Peyer's patch (tissue), 4 donors: ENCODE measurements at regions not wholly inside any gene's neighbourhood (a gene's known extent, or its start where the extent isn't known, plus 50 kb on each side); places are given as distances from the start of the nearest gene placed in this dataset.

Source experiments
- POLR2A ChIP-seq, 2 donors: fragments of 450-650 bp; IDR thresholded peaks; one replicate each; pipeline ENCODE4 v1.5.1; 2017; ENCODE audit warnings: antibody characterized with exemption in 2 of 2, mild to moderate bottlenecking in 2 of 2, moderate library complexity in 2 of 2
- TF ChIP-seq, protein P1 (sequence below), 6 experiments: fragments of 450-650 bp in 4 of 6; fragments of 200-600 bp in 2 of 6; sonication (generic) in 1 of 6; IDR thresholded peaks; one replicate each; pipeline ENCODE4 v1.5.1; 2017 to 2019; ENCODE audit warnings: antibody characterized with exemption in 6 of 6, mild to moderate bottlenecking in 3 of 6, moderate library complexity in 1 of 6

DNA sequence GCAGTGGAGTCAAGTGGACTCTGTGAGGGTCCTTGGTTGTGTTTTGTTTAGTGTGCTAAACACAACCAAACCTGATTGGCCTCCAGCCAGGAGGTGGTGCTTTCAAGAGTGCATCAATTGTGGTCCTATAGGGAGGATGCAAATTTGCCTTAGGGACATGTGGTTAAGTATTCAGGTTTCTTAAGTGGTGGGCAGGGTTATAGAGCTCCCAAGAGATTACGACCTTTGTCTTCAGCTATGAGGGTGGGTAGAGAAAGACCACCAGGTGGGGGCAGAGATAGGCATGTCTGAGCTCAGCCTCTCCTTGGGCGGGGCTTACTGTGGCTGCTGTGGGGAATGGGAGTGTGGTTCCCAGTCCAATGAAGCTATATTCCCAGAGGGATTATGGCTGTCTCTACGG lies 186.6 kb downstream of the SQOR start:
- TF ChIP-seq, protein P1, sequence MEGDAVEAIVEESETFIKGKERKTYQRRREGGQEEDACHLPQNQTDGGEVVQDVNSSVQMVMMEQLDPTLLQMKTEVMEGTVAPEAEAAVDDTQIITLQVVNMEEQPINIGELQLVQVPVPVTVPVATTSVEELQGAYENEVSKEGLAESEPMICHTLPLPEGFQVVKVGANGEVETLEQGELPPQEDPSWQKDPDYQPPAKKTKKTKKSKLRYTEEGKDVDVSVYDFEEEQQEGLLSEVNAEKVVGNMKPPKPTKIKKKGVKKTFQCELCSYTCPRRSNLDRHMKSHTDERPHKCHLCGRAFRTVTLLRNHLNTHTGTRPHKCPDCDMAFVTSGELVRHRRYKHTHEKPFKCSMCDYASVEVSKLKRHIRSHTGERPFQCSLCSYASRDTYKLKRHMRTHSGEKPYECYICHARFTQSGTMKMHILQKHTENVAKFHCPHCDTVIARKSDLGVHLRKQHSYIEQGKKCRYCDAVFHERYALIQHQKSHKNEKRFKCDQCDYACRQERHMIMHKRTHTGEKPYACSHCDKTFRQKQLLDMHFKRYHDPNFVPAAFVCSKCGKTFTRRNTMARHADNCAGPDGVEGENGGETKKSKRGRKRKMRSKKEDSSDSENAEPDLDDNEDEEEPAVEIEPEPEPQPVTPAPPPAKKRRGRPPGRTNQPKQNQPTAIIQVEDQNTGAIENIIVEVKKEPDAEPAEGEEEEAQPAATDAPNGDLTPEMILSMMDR (IDR thresholded peaks at IDR 0.05): no peak
- TF ChIP-seq POLR2A (IDR thresholded peaks at IDR 0.05): no peak
